GM18870 (cell line): ENCODE measurements at regions not wholly inside any gene's neighbourhood (a gene's known extent, or its start where the extent isn't known, plus 50 kb on each side); places are given as distances from the start of the nearest gene placed in this dataset.

ENCODE experiments used
- ATAC-seq: cut with Tn5 transposase; IDR thresholded peaks from one replicate; pipeline ENCODE4 v1.9.1; 2021; ENCODE audit warnings: moderate library complexity; ENCODE audit not compliant: unreplicated experiment

DNA sequence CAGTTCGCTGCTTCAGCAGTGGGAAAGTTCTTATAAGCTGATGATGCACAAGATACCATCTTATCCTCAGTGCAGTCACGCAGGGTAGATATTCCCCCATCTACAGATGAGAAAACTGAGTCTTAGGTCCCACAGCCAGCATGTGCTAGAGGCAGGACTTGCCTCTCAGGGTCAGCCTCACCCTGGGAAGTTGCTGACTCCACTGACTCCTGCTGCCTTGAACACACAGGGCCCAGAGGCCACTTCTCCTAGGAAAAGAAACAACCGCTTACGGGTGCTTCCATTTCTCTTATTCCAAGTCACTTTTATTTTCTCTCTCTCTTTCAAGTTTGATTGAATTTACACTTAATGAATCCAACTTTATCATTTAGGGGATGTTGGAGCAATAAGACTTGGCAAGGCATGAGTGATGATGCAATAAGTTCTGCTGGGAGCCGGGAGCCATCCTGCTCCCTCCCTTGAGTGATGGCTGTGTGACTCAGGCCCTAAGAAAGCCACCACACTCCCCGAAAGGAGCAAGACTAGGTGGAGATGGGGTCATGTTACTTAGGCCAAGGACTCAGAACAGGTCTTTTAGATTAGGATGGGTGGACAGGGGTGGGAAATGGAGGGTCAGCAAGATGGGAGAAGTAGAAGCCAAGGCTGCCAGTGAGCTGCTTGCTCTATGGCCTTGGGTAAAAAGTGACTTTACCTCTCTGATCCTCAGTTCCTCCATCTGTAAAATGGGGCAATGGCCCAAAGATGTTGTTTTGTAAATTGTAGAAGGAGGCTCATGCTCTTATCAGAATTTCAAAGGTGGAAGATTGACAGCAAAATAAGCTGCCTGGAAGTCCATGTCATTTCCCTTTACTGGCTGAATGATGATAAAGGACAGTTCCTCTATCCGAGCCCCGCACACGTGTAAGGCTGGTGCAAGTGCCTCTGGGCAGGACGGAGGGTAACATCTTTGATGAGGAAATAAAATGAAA lies 67.4 kb upstream of the ZNF618 start:
- no peak for ATAC-seq

DNA sequence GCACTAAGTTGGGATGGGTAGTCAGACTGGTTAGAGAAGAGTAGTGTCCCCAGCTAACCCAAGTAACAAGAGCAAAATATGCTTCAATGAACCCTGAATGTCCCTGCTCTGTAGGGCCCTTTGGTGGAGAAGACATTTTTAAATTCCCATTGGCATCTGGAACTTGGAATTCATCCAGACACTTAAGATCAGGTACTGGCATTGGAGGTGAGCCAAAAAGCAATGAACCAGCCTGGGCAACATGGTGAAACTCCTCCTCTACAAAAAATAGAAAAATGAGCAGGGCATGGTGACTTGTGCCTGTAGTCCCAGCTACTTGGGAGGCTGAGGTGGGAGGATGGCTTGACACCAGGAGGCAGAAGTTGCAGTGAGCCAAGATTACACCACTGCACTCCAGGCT lies 58.9 kb upstream of the ZNF618 start:
- ATAC-seq: no peak

DNA sequence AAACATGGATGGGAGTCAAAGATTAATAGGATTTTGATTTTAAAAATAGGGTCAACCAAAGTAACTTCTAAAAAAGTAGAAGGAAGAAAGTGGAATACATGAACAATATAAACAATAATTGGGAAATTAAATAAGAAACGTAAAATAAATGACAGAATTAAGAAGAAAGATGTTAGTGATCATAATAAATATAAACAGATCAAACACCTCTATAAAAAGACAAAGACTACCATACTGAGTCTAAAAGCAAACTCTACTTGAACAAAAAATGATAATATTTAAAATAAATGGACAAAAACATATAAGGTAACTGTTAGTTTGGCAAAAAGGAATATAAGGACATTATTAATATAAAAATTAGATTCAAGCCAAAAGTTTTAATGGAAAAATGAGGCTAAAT lies 57.7 kb upstream of the ZNF618 start:
- no peak for ATAC-seq

DNA sequence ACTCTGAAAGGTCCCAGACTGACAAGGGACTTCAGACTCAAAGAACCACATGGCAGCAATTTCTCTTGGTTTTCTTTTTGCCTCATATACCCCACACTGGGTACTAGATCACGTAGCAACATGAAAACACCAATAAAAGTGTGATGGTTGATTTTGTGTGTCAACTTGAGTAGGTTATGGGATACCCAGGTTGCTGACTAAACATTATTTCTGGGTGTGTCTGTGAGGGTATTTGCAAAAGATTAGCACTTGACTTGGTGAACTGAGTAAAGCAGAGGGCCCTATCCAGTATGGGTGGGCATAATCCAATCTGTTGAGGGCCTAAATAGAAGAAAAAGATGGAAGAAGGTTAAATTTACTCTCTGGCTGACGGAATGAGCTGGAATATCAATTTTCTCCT lies 53.8 kb upstream of the ZNF618 start:
- no peak for ATAC-seq

DNA sequence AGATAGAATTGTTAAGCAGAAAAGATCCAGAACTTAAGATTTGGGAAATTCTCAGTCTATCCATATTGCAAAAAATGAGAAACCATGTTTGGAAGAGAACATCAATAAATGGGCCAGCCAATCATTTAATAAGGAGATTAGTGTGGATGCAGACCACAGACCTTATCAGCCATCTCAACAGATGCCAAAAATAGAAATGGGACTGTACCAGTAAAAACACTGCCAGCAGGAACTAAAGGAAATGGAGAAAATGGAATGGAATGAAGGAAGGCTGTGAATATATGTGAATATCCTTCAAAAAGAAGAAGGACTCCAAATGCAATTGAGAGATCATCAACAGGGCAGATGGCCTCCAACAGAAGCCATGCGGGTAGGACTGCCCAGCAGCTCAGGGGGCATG lies 52.7 kb upstream of the ZNF618 start:
- ATAC-seq: no peak
